UCSD-AML1 (cell line): ENCODE measurements at regions not wholly inside any gene's neighbourhood (a gene's known extent, or its start where the extent isn't known, plus 50 kb on each side); places are given as distances from the start of the nearest gene placed in this dataset.

Experiments used
- DNase-seq: peaks from one replicate; lab custom pipeline; 2025; ENCODE audit not compliant: unreplicated experiment; lab: John Stamatoyannopoulos, UW

- DNase-seq, result no peak
Measured at GRCh38 chr6:79776076-79776475, 144.9 kb downstream of the SH3BGRL2 start.

GRCh38 chr6:79775222-79775621, 144.1 kb downstream of the SH3BGRL2 start:
- DNase-seq, result no peak

- no peak for DNase-seq
Measured at GRCh38 chr6:79764747-79765146, 133.6 kb downstream of the SH3BGRL2 start.

GRCh38 chr6:79763301-79763700, 132.2 kb downstream of the SH3BGRL2 start:
- DNase-seq, result no peak

GRCh38 chr6:79762370-79762769, 131.2 kb downstream of the SH3BGRL2 start:
- DNase-seq, result no peak

- DNase-seq, result no peak
Measured at GRCh38 chr6:79756496-79756895, 125.4 kb downstream of the SH3BGRL2 start.

GRCh38 chr6:79755967-79756366, 124.8 kb downstream of the SH3BGRL2 start:
- no peak for DNase-seq
